ENCODE measurements at regions not wholly inside any gene's neighbourhood (a gene's known extent, or its start where the extent isn't known, plus 50 kb on each side); places are given as distances from the start of the nearest gene placed in this dataset.
A peak's percentile ranks its signal among the peaks of the same experiment; 100 is the strongest.
"Not testable (repeated sequence)": the region's sequence is repeated elsewhere in the genome, so short reads cannot be mapped to it uniquely, and the experiment has no call there.

DNA sequence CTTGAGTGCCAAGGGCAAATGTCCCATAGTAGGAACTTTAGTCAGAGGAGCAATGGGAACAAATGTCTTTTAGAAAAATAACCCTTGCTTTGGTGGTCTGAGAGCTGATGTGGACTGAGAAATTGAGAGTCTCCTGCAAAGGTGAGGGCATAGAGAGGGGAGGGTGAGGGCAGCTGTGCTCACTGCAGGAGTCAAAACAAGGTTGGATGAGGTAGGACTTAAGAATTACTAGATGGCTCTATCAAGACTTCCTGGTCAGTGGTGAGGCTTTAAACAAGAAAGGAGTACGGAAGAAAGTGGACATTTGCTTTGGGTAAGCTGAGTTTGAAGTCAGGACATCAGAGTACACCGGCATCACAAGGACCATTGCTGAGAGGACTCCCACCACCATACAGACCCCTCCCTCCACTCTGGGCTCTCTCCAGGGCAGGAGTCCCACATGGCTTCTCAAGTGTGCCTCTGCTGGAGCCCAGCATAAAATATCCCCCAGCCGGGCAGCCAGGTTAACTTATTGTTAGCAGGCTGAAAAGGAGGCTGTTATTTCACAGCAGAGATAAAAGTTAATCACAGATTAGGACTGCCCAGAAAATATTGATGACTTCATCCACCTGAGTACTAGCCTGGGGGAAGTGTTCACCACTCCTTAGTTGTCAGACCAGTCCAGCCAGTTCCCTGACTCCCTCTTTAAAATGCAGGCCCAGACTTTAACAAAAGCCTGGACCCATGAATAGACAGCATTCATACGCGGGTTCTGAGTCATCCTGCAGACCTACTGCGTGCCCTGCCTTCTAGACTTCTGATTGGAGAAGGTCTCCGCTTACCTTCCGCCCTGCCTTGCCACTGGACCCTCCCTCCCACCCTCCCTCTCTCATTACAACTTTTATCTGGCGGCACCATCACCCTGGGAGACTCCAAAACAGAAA, 167.2 kb downstream of the BCL2L11 start:
- not testable (repeated sequence) for DNase-seq (ENCODE audit: low read depth)

DNA sequence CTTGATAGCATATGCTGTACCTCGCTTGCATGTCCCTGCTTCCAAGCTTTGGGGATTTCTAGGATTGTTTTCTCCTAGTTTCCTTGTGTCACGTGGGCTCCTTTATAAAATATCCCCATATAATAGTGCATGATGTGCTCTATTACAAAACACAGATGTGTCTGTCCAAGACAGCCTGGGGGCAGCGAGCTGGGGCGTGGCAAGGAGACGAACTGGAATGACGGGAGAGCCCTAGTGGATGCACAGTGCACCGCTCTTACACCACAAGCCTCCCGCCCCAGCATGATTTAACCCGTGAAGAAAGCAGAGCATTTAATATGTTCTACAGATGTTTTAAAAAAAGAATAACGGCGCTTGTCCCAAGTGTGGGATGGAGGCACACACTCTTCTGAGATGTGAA, 169.7 kb downstream of the BCL2L11 start:
- not testable (repeated sequence) for DNase-seq (ENCODE audit: low read depth)

DNA sequence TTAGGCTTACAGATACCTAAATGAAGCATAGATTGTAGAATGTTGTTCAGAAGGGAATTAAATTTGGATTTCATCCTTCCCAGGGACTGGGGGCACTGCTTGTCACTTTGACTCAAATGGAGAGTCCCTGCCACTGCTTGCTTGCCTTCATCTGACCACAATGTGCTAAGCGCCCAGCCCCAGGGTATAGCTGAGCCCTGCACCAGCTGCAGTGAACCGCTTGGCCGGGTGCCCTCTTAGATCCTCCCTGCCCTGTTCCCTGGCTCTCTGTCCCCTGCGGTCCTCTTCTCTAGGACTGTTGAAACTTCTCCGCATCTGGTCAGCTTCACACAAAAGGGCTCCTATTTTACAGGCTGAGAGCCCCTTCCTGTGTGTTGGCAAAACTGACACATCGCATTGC, 170.9 kb downstream of the BCL2L11 start:
- not testable (repeated sequence) for DNase-seq (ENCODE audit: low read depth)

DNA sequence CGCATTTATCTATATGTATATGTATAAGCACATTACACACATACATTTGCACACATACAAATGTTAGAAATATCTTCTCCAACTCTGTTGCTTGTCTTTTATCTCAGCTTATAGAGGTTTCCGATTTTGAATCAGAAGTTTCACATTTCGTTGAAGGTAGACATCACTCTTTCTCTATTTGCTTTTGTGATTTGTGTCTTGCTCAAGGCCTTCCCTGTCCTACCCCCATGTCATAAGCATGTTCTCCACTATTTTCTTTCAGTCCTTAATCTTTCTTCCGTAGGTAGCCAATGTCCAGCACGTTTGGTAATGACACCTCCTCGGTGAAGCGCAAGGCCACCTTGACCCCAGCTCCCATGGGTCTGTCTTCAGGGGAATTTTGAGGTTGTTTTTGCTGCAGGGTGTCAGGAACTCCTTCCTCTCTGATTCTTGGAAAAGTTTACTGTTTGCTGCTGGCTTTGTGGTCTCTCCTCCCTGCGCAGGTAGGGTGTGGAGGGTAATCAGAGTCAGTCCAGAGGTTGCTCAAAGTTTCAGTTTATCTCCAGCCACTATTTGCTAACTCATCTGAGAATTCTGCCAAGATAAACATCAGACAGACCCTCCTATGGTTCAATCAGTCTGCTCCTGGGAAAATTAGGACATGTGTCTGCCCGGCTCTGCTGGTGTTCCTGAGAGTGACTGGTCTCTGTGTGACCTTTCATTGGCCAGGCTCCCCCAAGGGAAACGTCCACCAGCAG, 171.7 kb downstream of the BCL2L11 start:
- not testable (repeated sequence) for DNase-seq (ENCODE audit: low read depth)

DNA sequence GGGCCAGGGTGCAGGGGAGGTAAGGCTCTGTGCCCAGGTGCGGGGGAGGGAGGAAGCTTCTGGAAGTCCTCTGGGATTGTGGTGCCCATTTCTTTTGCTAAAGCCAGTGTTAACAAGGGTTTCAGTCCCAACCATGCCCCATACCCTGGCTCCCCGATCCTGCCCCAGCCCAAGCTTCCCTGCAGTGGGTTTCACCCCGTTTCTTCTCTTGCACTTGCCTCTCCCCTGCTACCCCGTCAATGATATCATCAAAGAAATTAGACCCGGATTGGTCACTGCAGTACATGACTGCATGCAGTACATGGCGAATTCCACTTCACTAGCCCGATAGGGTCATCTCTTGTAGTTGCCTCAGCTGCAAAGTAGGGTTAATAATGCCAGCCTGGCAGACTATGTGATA, 174.0 kb downstream of the BCL2L11 start:
- DNase-seq (ENCODE audit: low read depth) = not testable (repeated sequence)

DNA sequence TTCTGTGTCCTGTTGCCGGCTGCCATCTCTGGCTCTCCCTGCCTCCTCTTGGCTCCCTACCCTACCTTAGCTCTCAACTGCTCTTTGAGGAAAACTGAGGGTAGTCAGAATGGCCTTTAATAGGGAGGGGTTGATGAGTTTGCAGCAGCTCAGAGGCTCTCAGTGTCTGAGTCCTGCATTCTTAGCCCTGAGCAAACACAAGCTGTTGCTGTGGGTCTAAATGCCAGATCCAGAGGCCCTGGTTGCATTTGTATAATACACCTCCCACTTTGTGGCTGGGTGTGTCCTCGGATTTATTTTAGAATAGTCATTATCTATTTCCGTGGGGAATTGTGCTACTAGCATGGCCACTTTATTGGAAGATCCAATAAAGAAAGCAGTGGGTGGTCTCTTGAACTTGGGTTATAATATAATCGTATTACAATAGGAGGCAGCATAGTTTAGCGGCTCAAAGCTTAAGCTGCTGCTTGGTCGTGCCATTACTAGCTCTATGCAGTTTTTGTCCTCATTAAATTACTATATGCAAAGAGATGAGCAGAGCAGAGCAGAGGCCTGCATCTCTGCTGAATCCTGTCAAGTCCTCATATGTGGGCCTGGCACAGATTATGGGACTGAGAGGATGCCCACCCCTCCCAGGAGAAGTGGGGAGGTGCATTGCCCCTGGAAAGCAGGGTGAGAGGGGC, 175.5 kb downstream of the BCL2L11 start:
- not testable (repeated sequence) for DNase-seq (ENCODE audit: low read depth)

DNA sequence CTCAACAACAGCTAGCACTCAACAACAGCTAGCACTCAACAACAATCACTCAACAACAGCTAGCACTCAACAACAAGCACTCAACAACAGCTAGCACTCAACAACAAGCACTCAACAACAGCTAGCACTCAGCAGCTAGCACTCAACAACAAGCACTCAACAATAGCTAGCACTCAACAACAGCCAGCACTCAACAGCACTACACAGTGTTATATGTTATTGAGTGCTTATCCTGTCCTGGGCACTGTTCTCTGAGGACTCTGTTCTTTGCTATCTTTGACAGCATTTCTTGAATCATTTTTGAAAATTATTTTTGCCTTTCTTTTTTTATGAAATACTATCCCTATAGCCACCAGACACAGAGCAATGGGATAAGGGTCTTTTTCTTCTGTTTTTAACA, 176.4 kb downstream of the BCL2L11 start:
- not testable (repeated sequence) for DNase-seq (ENCODE audit: low read depth)

DNA sequence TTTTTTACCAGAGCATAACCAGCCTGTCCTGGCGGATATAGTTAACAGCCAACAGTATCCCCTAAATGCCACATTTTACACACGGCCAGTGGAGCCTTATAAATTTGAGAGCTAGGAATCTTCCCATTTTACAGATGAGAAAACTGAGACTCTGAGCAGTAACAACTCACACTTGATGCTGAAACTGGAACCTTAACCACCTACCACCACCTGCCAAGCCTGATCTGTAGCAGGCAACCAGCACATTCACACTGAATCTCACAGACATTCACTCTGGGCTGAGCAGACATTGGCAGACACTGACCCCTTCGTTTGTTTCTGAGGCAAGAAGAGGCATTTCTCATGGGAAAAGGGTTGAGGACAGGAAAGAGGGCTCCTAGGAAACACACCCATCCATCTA, 178.2 kb downstream of the BCL2L11 start:
- not testable (repeated sequence) for DNase-seq (ENCODE audit: low read depth)

DNA sequence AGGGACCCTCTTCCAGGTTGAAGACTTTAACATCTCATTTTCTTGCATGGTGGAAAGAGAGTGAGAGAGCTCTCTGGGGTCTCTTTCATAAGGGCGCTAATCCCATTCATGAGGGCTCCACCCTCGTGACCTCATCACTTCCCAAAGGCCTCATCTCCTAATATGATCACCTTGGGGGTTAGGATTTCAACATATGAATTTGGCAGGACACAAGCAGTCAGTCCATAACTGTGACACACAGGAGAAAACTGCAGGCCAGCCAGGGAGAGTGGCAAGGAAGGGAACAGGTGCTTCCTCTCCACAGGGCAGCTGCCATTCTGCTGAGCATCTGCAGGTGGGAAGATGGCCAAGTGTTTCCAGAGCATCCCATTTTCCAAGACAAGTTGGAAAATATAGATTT, 178.9 kb downstream of the BCL2L11 start:
- DNase-seq (ENCODE audit: low read depth) = not testable (repeated sequence)

DNA sequence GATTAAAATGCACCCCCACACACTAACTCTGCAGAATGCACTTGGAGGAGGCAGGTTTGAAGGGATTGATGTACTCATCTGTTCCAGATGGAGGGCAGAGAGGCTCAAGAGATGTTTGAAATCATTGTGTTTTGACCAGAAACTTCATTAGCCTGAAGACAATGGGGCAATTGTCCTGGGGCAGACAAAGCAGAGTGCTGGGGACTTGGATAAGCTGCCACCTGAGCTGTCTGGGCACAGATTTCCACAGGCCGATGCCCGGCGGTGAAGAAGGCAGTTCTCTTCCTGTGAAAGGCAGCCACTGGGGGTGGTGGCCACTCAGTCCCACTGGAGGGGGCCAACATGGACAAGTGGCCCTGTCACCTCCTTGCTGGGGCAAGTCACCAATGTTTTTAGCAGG, 181.0 kb downstream of the BCL2L11 start:
- not testable (repeated sequence) for DNase-seq (ENCODE audit: low read depth)

DNA sequence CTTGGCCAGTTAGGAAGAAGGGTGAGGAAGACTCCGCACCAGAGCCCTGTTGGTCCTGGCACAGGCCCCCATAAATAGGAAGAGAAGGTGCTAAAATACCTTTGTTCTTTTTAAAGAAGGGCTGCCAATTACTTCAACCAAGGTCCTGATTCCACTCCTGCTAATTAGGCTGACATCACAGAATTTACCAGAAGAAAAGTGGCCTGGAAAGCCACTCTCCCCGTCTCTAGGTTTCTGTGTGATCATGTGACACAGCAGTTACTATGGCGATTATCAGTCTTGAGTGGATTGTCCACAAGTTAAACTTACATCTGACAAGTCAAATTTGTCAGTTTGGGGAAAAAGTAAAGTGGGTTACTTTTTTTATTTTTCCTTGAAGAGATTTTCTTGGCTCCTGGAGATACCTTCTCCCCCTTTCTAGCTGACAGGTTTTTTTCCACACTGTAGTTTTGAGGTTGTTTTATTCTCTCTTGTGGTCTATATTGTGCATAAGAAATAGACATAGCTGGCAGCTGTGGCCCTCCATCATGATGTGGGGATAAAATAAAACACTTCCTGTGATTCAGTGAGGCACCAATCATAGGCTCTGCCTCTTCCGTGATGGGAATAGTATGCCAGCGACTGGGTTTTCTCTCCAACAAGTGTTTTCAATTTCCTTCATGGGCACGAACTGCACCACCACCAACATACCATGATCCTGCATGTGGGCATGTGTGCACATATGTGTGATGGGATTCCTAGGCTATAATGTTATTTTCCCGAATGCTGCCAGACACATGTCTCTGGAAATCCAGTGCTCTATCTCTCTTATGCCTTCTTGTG, 181.9 kb downstream of the BCL2L11 start:
- DNase-seq (ENCODE audit: low read depth) = peak; percentile 10

DNA sequence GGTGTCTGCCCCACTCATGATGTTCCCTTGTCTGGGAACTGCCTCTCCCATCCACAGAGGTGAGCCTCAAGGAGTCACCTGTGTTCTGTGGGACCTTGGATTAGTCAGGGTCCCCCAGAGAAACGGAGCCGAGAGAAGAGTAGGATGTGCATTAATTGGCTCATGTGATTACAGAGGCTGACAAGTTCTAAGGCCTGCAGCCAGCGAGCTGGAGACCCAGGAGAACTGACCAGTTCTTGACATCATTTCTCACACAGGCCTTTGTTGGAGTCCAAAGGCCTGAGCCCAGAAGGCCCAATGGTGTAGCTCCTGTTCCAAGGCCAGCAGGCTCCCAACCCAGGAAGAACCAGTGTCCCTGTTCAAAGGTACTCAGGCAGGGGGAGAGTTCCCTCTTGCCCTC, 186.6 kb downstream of the BCL2L11 start:
- not testable (repeated sequence) for DNase-seq (ENCODE audit: low read depth)

DNA sequence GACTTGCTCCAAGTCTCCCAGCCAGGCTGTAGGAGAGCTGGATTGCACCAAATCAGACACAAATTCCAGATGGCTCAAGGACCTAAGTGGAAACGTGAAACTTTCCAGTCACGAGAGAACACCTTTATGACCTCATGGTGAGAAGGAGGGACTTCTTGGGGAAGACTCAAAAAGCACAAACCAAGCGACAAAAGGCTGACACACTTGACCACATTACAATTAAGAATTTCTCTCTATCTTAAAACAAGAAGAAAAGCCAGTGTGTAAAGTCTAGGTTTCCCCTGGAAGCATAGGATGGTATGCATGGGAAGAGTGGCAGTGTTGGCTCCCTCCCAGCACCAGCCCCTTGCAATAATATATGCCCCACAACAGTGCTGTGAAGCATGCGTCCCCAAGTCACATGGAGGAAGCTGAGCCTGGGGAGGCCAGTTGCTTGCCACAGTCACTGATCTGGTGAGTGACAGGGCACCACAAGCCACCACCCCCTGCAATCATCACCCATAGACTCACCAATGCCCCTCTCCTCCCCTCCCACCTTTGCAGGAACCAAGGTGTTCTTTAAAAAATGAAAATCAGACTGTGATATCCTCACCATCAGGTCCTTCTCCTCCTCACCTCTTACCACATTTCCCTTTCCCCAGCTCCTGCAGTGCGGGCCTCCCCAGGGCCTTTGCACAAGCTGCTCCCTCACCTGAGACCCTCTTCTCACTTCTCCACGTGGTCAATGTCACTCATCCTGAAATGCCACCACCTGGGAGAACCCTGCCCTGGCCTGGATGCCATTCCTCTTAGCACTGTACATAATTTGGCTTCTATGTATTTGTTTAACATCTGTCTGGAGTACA, 188.7 kb downstream of the BCL2L11 start:
- DNase-seq (ENCODE audit: low read depth) = not testable (repeated sequence)

DNA sequence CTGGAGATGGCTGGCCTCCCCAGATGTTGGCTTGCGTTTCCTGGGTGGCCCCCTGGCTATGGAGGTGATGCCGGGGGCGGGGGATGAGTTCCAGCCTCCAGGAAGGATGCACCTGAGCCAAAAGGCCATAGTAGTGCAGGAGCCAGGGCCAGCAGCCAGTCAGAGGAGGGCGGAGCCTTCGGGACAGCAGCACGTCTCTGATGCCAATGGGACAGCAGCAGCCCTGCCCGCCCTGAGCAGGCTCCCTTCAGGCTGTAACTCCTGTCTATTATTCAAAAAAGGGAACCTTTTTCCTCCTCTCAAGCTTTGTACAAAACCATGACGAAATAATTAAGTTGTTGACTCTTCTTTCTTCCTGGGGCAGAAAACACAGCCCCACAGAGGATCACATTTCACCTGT, 189.7 kb downstream of the BCL2L11 start:
- not testable (repeated sequence) for DNase-seq (ENCODE audit: low read depth)

DNA sequence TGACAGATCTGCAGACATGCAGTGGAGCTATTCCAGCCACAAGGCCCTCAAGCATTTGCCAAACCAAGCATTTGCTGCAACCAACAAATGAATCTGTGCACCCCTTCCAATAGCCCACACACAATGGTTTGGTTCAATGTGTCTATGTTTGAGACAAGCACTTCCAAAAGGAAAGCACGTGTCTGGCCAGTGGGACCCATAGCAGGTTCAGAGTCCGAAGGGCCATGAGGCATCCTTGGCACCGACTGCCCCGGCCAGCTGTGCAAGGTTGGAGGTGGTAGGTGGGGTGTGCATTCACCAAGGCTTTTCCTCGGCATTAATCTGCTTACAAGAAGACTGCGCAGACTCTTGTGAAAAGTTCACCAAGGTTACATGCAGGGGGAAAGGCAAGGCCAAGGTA, 190.9 kb downstream of the BCL2L11 start:
- not testable (repeated sequence) for DNase-seq (ENCODE audit: low read depth)

DNA sequence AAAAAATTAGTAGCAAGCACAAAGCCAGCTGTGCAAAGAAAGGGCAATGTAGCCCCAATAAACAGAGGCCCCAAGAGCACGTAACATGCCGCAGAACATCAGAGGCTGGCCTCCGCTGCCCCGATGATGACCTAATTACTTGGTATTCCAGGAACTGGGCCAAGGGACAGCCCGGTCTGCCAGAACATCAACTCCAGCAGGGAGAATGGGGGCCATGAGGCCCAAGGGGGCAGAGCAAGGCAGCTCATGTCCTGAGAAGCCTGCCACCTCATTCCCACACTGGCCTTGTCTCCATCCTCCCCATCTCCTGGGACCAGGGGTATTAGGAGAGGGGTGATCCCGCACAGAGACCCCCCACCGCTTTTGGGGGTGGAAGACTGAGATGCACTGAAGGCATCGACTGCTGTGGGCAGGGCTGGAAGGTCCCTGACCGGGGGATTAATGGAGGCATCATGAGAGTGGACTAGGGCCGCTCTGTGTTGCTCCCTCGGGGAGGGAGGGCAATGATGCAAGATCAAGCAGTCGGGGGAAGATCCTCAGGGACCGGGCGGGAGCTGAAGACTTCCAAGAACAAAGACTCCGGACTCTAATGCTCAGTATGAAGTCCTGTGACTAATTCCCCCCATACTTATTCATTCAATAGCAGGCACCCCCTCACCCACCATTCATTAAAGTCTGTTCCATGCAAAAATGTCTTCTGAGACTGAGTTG, 192.3 kb downstream of the BCL2L11 start:
- peak; percentile 79 for DNase-seq (ENCODE audit: low read depth)

DNA sequence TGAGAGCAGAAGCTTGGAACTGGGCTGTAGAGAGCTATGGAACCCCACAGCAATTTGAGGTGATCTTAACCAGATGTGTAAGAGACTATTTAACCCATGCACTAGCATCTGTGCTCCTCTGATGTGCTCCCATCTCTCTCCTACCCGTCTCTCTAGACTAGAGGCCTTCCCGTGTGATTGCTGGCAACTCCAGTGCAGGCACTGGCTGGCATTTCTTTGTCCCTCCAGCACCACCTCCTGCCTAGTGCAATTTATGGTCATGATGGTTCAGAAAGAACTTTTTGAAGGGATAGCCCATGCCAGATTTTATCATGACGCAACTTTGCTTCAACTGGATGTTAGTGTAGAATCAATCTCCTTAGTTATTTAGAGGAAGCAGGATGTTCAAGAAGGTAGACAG, 193.0 kb downstream of the BCL2L11 start:
- DNase-seq (ENCODE audit: low read depth) = not testable (repeated sequence)

DNA sequence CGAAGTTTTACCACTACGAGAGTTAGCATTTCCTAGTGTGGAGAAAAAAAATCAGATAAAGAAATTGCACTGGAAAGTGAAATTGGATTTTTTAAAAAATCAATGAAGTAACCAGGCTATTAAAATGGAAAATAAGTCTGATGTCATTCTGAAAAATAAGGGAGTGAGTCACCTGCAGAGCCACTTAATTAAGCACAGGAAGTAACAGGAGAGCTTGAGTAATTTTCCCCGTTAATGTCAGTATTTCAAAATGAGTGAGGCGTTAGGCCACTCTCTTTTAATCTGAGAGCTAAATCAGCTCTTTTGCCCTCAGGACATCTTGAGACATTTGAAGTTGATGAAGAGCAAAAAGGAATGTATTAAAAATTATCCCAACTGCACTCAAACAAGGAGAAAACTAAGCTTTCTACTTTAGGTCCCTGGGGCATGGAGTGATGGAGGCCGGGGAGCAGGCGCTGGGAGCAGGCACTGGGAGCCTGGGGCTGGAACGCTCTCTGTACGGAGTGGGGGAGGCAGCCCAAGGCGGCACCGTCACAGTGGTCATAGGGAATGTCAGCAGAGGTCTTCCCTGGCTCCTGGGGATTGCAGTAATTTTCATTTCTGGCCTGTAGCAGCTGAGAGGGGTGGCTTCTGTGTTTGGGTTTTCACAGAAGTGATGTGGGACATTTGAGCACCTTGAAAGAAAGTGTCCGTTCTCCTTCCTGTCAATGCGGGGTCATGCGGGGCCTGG, 194.6 kb downstream of the BCL2L11 start:
- DNase-seq (ENCODE audit: low read depth) = peak; percentile 56

DNA sequence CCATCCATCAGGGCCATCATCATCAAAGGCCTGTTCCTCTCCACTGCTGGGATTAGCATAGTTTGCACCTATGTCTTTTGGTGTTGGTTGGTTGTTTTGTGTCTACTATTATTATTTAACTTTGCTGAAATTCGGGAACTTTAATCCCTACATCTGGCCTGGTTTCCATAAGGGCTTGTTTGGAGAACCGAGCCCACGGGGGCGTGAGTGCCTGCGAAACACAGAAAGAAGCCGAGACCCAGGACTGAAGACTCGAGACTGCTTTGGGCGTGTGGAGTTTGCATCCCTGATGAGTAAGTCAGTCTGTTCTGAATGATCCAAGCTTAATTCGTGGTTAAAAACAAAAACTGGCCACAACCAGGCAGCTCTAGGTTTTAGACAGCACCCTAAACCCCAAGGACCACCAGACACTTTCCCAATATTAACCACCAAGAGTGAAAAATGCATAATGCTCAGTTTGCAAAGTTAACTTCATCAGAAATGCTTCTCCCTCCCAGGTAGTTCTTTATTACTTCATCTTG, 195.6 kb downstream of the BCL2L11 start:
- not testable (repeated sequence) for DNase-seq (ENCODE audit: low read depth)

All from M059J (cell line).